HepG2 (cell line): ENCODE measurements at regions not wholly inside any gene's neighbourhood (a gene's known extent, or its start where the extent isn't known, plus 50 kb on each side); places are given as distances from the start of the nearest gene placed in this dataset.

Experiments
- ATAC-seq: fragments of 200-7000 bp; cut with Tn5 transposase; 3 replicates; pipeline ENCODE4 v1.9.1; 2020; ENCODE audit warnings: mild to moderate bottlenecking, moderate library complexity
- BruUV-seq: library from RNA; stranded (reverse); fragments of 400-500 nt; replicated peaks from 2 replicates; lab custom pipeline; 2021; lab: Mats Ljungman, UMichigan
- CTCF ChIA-PET: fragments of 300-600 bp; formaldehyde crosslinking; extraction: SDS; loops from one replicate; lab custom pipeline; 2021; ENCODE audit warnings: low total read pairs, inconsistent platforms, low intra/inter-chr PET ratio; lab: Yijun Ruan, JAX
- POLR2A ChIA-PET: fragments of 350-600 bp; sonication (Branson Sonifier 250); formaldehyde crosslinking; loops from one replicate; lab custom pipeline; 2020; ENCODE audit warnings: antibody characterized with exemption, inconsistent platforms; lab: Yijun Ruan, JAX
- DNase-seq: peaks from one replicate; pipeline ENCODE4 v3.0.0-alpha.2; 2015; ENCODE audit warnings: low spot score
- FAIRE-seq: peaks from 3 replicates; lab custom pipeline; 2011; peaks lifted over from hg19 to GRCh38; lab: Jason Lieb, UNC
- H2AFZ ChIP-seq: one replicate; pipeline ENCODE4 v1.6.1; 2011; ENCODE audit warnings: low read length, inconsistent platforms
- H3K27ac ChIP-seq: fragments of 300-600 bp; 3 replicates; pipeline ENCODE4 v1.8.0; 2011; ENCODE audit warnings: mixed run types, mild to moderate bottlenecking, mixed read lengths, low read length, inconsistent platforms; ENCODE audit not compliant: insufficient read depth; ENCODE audit errors: extremely low read length
- H3K27me3 ChIP-seq, 2 experiments: fragments of 200-600 bp in 1 of 2; 2 replicates in 1 of 2; 3 replicates in 1 of 2; pipeline versions ENCODE4 v1.6.0 to v1.8.0; 2011; ENCODE audit warnings: low read length in 2 of 2, mild to moderate bottlenecking in 2 of 2, moderate library complexity in 2 of 2, inconsistent platforms in 1 of 2; ENCODE audit not compliant: insufficient read depth in 2 of 2, control insufficient read depth in 1 of 2
- H3K36me3 ChIP-seq, 2 experiments: fragments of 200-600 bp in 1 of 2; replicated peaks in 1 of 2; 2 replicates in 1 of 2; 3 replicates in 1 of 2; pipeline versions ENCODE4 v1.5.1 to v1.8.0; 2011; ENCODE audit warnings: low read length in 2 of 2, inconsistent platforms in 1 of 2; ENCODE audit not compliant: insufficient read depth in 2 of 2, control insufficient read depth in 1 of 2
- H3K4me1 ChIP-seq: 2 replicates; pipeline ENCODE4 v1.5.1; 2012; ENCODE audit warnings: low read length, inconsistent platforms; ENCODE audit not compliant: insufficient read depth
- H3K4me2 ChIP-seq: 2 replicates; pipeline ENCODE4 v1.6.0; 2011; ENCODE audit warnings: low read depth, low read length, inconsistent platforms
- H3K4me3 ChIP-seq, 3 experiments: fragments of 200-600 bp in 1 of 3; sonication (generic), shearing (Covaris generic) in 1 of 3; replicated peaks in 1 of 3; 2 replicates each; pipeline ENCODE4 v1.5.1; 2011 to 2016; ENCODE audit warnings: low read length in 3 of 3, inconsistent platforms in 2 of 3, low read depth in 2 of 3, mild to moderate bottlenecking in 2 of 3, control low read depth in 1 of 3, mixed read lengths in 1 of 3; ENCODE audit not compliant: insufficient read depth in 1 of 3
- H3K79me2 ChIP-seq: one replicate; pipeline ENCODE4 v1.6.1; 2011; ENCODE audit warnings: low read length, inconsistent platforms; ENCODE audit not compliant: insufficient read depth
- H3K9ac ChIP-seq: 2 replicates; pipeline ENCODE4 v1.6.0; 2011; ENCODE audit warnings: mild to moderate bottlenecking, low read depth, low read length, inconsistent platforms; ENCODE audit not compliant: insufficient read depth
- H3K9me3 ChIP-seq: 2 replicates; pipeline ENCODE4 v1.5.1; 2012; ENCODE audit warnings: mild to moderate bottlenecking, low read length
- H4K20me1 ChIP-seq: 2 replicates; pipeline ENCODE4 v1.6.0; 2011; ENCODE audit warnings: inconsistent platforms, mild to moderate bottlenecking, low read length, moderate library complexity; ENCODE audit not compliant: insufficient read depth
- CTCF ChIP-seq: sonication (generic); formaldehyde crosslinking; IDR thresholded peaks from 2 replicates; pipeline ENCODE4 v1.5.0; 2020; ENCODE audit warnings: mild to moderate bottlenecking, missing genetic modification reagents, moderate library complexity
- EED ChIP-seq: sonication (generic); formaldehyde crosslinking; IDR thresholded peaks from 2 replicates; pipeline ENCODE4 v1.5.0; 2020; ENCODE audit warnings: mild to moderate bottlenecking, missing genetic modification reagents
- MNT ChIP-seq: fragments of 450-650 bp; IDR thresholded peaks from 2 replicates; pipeline ENCODE4 v1.6.1; 2016
- PHB2 ChIP-seq: fragments of 450-650 bp; IDR thresholded peaks from 2 replicates; pipeline ENCODE4 v1.6.1; 2018; ENCODE audit not compliant: partially characterized antibody
- PITX1 ChIP-seq: sonication (generic); formaldehyde crosslinking; IDR thresholded peaks from 2 replicates; pipeline ENCODE4 v1.5.1; 2020; ENCODE audit warnings: mild to moderate bottlenecking, missing genetic modification reagents
- STAG1 ChIP-seq: sonication (generic); formaldehyde crosslinking; IDR thresholded peaks from 2 replicates; pipeline ENCODE4 v1.4.0; 2020; ENCODE audit warnings: missing genetic modification reagents
- TIGD3 ChIP-seq: sonication (generic); formaldehyde crosslinking; IDR thresholded peaks from 2 replicates; pipeline ENCODE4 v1.5.1; 2020; ENCODE audit warnings: mild to moderate bottlenecking, missing genetic modification reagents, borderline replicate concordance
- ZNF441 ChIP-seq: sonication (generic); formaldehyde crosslinking; IDR thresholded peaks from 2 replicates; pipeline ENCODE4 v1.7.0; 2021; ENCODE audit warnings: missing genetic modification reagents, borderline replicate concordance
- ZNF552 ChIP-seq: sonication (generic); formaldehyde crosslinking; IDR thresholded peaks from 2 replicates; pipeline ENCODE4 v1.9.0; 2022; ENCODE audit warnings: missing genetic modification reagents, mild to moderate bottlenecking, borderline replicate concordance
- ZNF644 ChIP-seq: IDR thresholded peaks from 2 replicates; pipeline ENCODE4 v1.6.1; 2016; ENCODE audit warnings: low read depth
- ZSCAN12 ChIP-seq: sonication (generic); formaldehyde crosslinking; IDR thresholded peaks from 2 replicates; pipeline ENCODE4 v1.9.0; 2021; ENCODE audit warnings: mild to moderate bottlenecking, missing genetic modification reagents
- WGBS: methylation state at CpG from one replicate; pipeline ENCODE4 v1.1.6; 2017; ENCODE audit warnings: low lambda C conversion rate; 5-methylcytosine and 5-hydroxymethylcytosine counted together
- in situ Hi-C: cut with HindIII; loops from 2 replicates; pipeline ENCODE4 v1.10.0; 2017; ENCODE audit warnings: low pct_unique_long_range_greater_than_20kb; ENCODE audit not compliant: extremely low pct_ligation_motif_present
- intact Hi-C: fragments of 100-400 bp; cut with micrococcal nuclease; formaldehyde crosslinking; loops from one replicate; pipeline ENCODE4 v1.10.0; 2022; ENCODE audit not compliant: unreplicated experiment

GRCh38 chr21:23853796-23854379, 1753.4 kb downstream of the MRPL39 start:
- BruUV-seq: no TSS peak
- no peaks in the 10 kb centered on the region for H3K36me3 ChIP-seq
- intact Hi-C loops: loop anchor here (5.0 to 10.0 kb wide), 2 partner anchors 661 to 1533 kb away; no protein-coding TSS in a partner anchor
- WGBS: 6% methylated on average over 1 of the region's 1 CpG
- no peaks in the 10 kb centered on the region for H3K79me2 ChIP-seq
- ChIA-PET CTCF (no interaction called here), POLR2A (no interaction called here)
- H3K27me3 ChIP-seq: no peaks in the 10 kb centered on the region
- H3K4me1 ChIP-seq: no peaks in the 10 kb centered on the region
- no peak overlapping the region for H2AFZ ChIP-seq
- DNase-seq (no peak), ATAC-seq (peak; percentile 63), FAIRE-seq (no peak)
- H3K9me3 ChIP-seq: peaks cover 53% of the 10 kb centered on the region
- no peak overlapping the region for H3K27ac ChIP-seq
- H3K4me3 ChIP-seq: no peak overlapping the region
- no peak overlapping the region for H3K4me2 ChIP-seq
- no peak overlapping the region for H3K9ac ChIP-seq
- TF ChIP-seq STAG1 (CRISPR knock-in tag) (0 out of 2 replicates have a peak, but pooled peaks have one; percentile 26), CTCF (CRISPR knock-in tag) (peak; percentile 28; the same call in 1 of the 2 replicates), ZNF441 (CRISPR knock-in tag) (no peak)
- H4K20me1 ChIP-seq: no peaks in the 10 kb centered on the region
- in situ Hi-C loops: no loop called here

DNA sequence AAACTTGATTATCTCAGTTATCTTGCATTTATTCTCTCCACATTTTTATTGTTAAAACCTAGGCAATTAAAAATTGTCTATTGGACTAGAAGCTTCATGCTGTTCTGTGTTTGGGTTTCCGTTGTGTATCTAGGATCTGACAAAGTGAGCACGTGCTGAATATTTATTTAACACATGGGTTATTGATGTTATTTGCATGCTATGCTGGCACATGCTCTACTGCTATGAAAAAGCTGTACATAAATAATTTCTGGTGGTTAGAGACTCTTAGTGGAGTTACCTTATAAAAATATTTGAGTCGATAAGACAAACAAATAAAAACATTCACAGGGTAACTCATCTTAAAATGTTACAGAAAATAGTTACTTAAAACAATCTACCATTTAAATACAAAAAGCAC, 1769.7 kb downstream of the MRPL39 start:
- no peak overlapping the region for H3K4me3 ChIP-seq
- TF ChIP-seq EED (CRISPR knock-in tag): no peak
- no peak for TF ChIP-seq PITX1 (CRISPR knock-in tag)
- no peak for TF ChIP-seq ZNF644 (CRISPR knock-in tag)
- TF ChIP-seq PHB2: no peak
- TF ChIP-seq MNT: peak; percentile 71
- no peak for TF ChIP-seq TIGD3 (CRISPR knock-in tag)
- no peak for TF ChIP-seq ZSCAN12 (CRISPR knock-in tag)
- no peak for TF ChIP-seq ZNF552 (CRISPR knock-in tag)
- TF ChIP-seq, all 625 proteins: peak for 1
- no peak overlapping the region for H3K9ac ChIP-seq
- no TSS peak for BruUV-seq
- no peaks in the 10 kb centered on the region for H3K4me1 ChIP-seq
- intact Hi-C loops (no loop called here), in situ Hi-C loops (no loop called here)
- ChIA-PET CTCF (no interaction called here), POLR2A (no interaction called here)
- H3K4me2 ChIP-seq: no peak overlapping the region
- no peaks in the 10 kb centered on the region for H4K20me1 ChIP-seq
- H3K27me3 ChIP-seq: no peaks in the 10 kb centered on the region
- ATAC-seq (no peak), DNase-seq (no peak), FAIRE-seq (no peak)
- H3K9me3 ChIP-seq: peaks cover 75% of the 10 kb centered on the region
- H2AFZ ChIP-seq: no peak overlapping the region
- no peak overlapping the region for H3K27ac ChIP-seq
- WGBS: 3% methylated on average over 3 of the region's 3 CpGs
- no peaks in the 10 kb centered on the region for H3K36me3 ChIP-seq
- H3K79me2 ChIP-seq: no peaks in the 10 kb centered on the region
